NCI-H226 (cell line): ENCODE measurements at regions not wholly inside any gene's neighbourhood (a gene's known extent, or its start where the extent isn't known, plus 50 kb on each side); places are given as distances from the start of the nearest gene placed in this dataset.

Source experiments
- DNase-seq: peaks from one replicate; pipeline ENCODE4 v3.0.0-alpha.2; 2015

DNA sequence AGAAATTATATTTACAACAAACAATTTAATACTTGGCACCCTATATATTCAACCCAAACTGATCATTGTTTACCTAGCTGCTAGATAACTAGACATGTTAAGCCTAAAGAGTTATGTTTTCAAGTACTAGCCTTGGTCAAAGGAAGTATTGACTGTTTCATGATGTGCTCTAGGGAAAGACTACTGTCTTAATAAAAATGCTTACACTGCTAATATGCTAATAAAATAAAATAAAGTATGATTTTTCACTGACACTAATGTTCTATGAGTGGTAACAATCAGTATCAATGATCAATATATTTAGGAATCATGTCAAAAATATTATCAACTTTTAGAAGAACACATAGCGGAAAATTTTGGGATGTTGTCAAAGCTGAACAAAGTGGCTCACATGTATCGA lies 225.5 kb downstream of the OSR1 start:
- no peak for DNase-seq

DNA sequence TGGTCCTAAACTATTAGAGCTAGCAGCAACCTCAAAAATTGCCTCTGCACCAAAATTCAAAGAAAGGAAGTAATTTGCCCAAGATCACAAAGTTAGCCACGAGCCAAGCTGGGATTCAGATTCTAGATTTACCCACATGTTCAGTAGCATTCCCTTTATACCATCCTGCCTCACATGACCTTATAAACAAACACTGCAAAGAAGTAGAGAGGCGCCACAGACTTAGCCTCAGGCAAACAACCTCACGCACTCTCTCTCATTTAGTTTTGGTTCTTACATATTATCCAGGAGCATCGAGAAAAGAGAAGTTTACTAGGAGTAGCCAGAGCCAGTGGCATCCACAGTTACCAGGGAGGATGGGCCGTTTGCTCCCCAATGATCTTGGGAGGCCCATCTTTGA lies 226.6 kb downstream of the OSR1 start:
- DNase-seq: no peak

DNA sequence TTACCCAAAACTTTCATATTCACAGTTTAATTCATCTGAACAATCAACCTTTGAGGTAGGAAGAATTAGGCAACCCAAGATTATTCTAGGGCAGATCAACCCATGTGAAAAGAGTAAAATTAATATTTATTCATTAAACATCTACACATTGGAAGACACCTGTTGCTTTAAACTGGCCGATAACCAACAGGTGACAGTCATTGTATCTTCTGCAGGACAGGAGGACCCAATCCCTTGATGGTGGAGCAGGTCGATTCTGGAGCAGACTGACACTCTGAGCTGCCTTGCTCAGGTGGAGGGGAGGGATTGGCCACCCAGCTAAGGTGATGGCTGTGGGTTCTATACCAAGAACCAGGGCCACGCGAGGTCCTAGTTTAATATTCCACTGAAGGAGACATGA lies 230.3 kb downstream of the OSR1 start:
- no peak for DNase-seq

DNA sequence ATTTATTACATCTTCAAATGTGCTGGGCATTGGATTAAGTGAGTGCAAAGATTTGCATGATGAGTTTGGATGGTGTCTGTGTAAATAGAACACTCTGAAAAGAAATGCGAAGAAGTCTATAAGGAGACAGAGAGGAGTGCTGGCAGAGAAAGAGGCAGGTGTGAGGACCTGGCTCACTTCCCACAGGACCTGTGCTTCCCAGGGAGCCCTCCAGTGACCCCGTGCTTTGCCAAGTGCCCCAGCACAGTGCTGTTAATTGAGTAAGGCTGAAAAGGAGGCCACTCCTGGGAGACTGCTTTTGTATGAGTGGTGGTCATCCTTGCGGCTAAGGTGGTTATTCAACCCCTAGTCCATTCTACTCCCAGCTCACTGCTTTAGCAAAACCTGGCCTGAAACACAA lies 230.8 kb downstream of the OSR1 start:
- DNase-seq: no peak

DNA sequence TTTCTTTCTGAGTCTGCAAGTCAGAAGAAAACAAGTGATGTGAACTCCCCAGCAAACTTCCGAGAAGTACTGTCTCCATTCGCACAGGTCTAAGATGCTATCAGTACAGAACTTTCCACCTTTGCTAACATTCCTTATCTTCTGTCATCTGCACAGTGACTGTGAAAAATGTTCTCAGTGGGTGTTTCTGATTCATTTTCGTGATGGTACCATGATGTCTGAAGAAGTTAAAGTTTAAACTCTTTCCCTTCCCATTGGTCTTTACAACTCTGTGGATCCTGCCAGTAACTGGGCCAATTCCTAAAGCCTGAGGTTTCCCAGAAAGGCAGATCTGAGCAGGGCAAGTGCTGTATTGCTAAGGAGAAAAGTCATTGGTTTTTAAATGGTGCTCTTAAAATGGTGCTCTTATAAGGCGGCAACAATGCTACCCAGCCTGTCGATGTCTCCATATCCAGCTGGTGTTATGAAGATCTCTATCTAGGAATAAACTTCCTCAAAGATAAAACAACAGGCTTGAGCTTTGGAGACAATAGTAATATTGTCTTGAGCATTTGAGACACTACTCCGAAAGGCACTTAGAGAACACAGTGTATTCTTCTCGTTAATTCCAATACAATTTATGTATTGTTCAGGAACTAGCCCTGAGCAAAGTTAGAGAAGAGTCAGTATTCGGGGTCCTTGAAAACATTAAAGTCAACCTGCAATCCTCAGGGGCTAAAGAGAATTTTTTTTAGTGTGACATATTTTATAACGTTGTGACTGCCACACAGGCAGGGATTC lies 232.3 kb downstream of the OSR1 start:
- DNase-seq: no peak

DNA sequence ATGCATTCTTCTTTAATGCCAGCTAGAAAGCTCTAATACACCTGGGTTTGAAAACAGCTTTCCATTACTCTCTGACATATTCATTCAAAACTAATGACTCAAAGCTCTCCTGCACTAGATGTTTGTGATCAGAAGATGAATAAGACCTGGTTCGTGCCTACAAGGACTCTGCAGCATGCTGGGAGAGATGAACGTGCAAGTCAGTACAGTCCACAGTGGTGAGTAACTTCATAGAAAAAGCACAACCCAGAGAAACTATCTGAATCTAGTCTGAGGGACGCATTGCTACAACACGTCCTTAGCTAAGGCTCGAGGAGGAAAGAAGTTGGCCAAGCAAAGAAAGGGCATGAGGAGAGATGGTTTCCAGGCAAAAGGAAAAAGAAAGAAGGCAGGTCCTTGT lies 234.3 kb downstream of the OSR1 start:
- peak; percentile 66 for DNase-seq

DNA sequence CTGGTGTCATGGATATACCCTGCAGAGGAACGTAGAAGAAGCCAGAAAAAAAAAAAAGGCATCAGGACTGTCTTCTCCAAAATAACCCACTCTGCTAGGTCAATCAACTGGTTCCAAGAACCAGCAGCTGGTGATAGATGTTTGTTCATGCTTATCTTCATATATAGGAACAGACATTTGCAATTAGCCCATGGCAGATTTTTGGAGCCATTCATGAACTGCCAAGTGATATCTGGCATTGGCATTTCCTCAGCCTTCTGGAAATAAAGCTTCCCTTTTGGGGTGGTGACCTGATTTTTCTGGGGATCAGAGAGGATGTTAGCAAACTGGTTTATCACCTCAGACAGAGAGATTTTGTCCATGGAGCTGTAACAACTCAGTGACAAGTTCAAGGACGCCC lies 234.9 kb downstream of the OSR1 start:
- no peak for DNase-seq

DNA sequence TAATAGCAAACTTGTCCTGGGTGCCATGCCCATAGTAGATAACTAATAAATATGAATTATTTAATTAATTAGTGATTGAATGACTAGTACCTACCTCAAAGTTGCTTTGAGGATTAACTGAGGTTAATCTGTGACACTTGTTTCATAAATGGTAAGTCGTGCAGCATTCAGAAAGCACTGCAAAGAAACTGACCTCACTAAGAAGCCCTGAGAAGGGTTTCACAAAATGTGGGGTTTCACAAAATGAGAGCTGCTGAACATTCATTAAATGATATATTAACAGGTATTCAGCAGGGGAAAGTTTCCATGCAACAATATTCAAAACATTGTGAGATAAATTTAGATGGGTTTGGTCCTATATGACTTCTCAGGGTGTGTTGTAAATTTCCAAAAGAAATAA lies 236.2 kb downstream of the OSR1 start:
- no peak for DNase-seq

DNA sequence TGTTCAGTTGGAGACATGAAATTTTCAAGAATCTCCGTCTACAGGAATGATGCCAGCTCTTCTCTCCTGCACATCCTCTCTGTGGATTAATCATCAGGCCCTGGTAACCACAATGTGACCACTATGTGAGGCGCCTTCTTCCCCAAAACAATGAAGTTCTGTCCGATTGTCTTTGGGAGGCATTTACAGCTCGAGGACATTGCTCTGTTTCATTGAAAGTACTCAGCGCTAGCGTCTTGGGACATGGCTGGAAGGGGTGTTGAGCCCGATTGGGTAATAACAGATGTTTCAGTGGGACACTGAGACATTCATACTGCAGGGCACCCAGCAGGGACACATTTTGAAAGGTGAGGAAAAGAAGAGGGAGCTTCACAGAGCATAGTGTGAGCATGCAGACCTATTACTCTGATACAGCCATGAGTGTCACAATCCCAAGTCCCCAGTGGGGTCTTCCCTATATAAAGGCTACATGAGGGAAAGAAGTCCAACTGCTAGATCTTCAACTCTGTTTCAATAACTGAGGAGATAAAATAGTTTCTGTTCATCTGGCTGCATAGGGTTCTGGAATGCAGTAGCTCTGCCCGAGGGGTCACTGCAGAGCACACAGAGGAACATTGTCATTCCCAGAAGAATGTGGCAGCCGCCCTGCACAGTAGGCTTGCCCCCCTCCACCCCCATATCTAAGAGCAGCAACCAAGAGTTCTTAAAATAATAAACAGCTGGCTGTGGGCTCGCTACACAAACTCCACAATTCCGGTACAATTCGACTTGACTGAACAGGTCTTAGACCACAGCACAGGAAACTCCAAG lies 237.3 kb downstream of the OSR1 start:
- no peak for DNase-seq

DNA sequence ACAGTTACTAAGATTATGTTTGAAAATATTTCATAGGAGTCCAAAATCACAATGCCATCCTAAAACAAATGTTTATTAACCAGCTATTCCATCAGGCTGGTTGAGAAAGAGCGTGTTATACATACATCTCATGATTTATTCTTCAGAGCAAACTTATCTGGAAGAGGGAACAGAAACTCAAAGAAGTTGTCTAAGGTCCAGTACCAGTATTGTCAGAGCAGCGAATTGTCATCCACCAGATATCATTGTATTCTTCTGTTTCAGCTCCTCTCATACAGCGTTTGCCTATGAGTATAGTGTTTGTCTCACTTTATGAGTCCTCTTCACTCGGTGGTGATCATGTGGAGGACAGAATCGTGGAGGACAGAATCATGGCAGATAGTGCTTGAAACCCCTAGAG lies 238.2 kb downstream of the OSR1 start:
- DNase-seq: no peak

DNA sequence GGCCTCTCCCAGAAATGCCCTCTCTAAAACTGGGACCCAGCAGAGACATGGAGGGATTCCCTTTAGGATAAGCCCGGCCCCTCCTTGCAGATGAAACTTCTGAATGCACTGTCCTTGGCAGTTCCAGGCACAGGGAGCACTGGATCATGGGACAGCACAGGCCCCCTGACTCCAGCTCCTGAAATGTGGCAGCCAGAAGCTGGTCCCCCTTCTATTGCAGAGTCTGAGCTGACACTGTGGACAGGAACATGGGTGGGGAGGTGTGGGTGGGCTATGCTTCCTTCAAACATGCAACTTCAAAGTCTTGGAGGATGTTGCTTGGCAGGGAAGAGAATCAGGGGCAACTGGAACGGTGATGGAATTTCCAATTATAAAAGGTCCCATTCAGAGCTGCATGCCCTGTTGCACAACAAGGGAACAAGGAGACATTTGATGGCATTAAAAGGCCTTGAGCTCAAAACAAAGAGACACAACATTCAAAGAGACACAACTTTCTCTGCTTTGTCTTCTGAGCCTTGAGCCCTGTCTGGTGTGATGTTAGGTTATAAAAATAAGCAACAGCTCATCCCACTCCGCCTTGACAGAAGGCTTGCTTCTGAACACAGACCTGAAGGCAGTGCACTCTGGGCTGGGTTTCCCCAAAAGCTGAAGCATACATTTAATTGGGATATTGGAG lies 239.0 kb downstream of the OSR1 start:
- DNase-seq: no peak

DNA sequence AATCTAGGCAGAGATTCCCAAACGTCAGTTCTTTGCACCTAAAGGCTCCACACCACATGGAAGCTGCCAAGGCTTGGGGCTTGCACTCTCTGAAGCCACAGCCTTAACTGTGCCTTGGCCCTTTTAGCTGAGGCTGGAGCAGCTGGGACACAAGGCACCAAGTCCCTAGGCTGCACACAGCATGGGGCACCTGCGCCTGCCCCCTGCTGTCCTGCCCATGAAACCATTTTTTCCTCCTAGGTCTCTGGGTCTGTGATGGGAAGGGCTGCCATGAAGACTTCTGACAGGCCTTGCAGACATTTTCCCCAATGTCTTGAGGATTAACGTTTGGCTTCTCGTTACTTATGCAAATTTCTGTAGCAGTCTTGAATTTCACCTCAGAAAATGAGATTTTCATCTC lies 241.5 kb downstream of the OSR1 start:
- no peak for DNase-seq

DNA sequence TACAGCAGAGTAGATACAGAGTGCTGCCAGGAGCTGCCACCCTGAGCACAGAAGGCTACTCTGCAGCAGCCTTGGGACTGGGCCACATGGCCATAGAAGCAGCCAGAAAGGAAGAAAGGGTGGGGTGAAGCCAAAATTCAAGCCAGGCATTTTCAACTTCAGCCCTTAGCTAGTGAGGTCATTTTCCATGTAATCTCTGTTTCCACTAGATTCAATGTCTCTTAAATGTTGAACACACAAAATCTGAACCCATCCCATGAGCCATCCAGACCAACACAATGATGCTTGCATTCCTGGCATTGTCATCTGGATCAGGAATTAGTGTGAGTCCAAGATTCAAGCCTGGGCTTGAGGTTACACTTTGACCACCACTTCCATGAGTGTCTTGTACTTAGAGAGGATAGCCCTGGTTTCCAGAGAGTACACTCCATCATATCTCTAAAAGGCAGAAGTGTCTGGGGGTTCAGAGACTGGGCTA lies 243.6 kb downstream of the OSR1 start:
- no peak for DNase-seq

DNA sequence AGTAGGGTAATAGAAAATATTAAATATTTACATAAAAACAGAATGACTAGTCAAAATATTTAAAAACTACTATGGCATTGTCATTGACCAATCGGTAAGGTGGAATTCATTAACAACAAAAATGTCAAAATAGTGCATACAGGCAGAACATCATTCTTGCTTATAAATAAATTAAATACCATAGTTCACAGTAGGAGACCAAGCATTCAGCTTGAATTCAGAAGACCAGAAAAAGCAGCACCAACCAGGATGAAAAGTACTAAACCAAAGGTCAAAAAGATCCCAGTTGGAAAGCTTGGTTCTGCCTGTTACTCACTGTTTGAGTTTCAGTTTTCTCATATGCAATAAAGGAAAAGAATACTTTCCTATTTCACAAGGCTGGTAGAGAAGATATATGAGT lies 244.3 kb downstream of the OSR1 start:
- no peak for DNase-seq

DNA sequence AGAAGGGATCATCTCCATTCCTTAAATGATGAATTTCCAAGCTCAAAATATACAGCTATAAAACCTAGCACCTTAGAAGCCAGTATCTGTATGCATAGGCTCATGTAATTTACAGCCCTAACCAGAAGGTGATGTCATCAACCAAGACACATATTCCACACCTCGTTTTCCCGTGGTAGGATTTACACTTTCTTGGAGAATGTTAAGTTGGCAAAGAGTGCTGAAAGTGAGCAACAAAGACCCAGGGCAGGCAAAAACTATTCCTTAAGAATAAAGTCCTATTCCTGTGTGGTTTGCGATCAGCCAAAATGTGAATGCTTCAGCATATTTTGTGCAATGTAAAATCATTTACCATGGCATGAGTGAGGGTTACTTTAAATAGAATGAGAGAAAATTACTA lies 247.1 kb downstream of the OSR1 start:
- no peak for DNase-seq

DNA sequence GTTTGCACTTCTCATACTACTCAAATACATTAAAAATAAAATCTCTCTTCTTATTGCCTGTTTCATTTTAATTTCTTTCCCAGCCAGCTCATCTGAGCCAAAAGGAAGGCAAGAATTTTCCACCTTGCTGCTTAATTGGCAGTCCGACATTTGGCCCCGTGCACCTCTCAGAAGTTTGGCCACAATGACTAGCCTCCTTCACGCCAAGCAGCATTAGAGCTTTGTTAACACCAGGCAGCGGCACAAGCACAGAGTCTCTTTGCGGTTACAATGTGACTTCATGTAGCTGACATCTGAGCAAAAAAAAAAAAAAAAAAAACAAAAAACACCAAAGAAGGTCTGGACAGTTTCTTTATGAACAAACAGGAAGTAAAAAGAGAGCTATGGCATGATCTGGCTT lies 248.9 kb downstream of the OSR1 start:
- DNase-seq: no peak

DNA sequence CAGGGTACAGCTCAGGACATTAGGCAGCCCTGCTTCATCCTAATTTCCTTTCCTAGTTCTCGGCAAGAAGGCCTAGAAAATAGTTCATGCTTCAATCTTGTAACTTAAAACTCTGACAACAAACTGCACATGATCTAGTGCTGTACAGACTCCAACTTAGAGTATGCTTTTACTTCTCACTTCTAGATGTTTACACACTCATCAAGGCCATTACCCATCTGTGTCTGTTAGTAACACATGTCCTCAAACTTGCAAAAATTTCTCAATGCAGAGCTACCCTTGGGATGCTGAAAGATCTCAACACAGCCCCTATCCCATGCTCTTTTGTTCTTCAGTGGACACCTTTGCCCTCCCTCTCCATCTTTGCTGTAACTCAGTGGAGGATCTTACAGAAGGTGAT lies 252.0 kb downstream of the OSR1 start:
- no peak for DNase-seq

DNA sequence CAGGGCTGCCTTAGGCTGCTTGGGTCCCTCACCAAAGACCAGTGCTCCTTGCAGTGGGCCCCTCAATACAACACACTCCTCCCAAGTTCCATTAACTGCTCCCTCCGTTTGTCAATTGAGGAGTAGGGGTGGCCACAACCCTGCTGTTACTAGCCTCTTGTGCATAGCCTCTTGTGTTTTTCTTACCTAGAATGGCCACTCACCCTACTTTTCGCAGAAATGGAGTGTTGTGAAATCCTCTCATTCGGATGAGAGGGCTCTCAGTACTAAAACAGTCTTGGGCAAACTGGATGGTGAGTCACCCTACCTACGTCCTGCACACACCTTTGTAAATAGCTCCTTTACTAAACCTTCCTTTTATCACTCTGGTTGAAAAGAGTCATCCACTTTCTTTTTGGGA lies 253.9 kb downstream of the OSR1 start:
- DNase-seq: no peak

DNA sequence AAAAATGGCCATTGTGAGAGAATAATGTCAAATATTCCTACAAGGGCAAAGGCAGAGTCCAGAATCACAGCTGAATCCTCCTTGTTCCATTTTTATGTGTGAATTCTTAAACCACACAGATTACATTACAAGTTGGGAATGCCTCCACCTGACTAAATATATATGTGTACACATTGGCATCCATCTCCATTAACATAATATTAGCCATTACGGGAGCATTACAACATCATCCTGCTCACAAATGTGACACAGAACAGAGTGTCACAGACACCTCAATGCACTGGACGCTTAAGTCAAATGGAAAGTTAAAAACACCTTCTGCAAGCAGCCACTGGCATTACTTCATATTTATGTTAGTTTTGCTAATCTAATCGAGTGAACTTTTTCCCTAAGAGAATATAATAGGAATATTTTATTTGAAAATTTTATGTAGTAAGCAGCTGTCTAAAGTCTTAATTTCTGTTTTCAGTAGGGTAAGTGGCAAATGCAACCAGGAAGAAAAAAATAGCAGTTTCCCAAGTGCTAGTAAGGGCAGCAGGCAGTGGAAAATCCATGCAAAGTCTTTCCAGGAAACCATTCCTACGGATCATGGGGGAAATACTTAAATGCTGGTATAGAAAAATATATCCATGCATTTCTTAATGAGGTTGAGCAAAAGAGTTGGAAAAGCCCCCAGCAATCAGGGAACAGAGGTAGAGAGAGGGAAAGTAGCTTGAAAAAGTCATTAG lies 255.6 kb downstream of the OSR1 start:
- no peak for DNase-seq

DNA sequence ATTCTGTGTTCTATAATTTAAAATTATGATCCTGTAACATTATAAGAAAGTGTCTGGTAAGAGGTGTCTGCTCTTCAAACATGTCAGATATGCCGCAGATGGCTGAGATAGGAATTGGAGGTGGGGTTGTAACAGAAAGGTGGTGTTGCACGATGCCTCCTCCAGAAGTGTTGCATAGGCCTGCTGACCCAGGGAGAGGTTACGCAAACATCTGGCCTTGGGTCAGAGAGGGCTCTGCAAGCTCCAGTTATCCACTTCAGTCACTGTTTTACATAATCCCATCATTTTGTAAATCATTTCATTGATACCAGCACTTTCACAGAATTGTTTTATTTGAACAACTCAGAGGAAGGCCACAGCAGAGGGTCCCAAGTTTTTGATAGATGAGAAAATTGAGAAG lies 256.5 kb downstream of the OSR1 start:
- no peak for DNase-seq

DNA sequence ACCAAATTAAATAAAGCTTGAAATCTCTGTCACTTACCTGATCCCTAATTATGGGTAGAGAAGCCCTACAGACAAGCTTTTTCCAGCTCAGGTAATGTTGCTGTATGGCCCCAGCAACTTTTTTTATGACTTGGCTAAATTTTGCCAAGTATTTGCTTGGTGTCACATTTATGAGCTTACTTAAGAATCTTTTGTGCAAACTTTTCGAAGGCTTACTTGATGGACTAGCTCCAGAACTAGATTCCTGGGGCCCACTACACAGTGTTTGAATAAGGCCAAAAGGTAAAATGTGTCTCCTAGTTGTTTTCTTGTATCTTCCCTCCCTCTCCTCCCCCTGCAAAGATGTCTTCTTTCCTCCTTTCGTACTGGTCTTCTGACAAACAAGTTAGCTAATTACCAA lies 257.9 kb downstream of the OSR1 start:
- DNase-seq: no peak

DNA sequence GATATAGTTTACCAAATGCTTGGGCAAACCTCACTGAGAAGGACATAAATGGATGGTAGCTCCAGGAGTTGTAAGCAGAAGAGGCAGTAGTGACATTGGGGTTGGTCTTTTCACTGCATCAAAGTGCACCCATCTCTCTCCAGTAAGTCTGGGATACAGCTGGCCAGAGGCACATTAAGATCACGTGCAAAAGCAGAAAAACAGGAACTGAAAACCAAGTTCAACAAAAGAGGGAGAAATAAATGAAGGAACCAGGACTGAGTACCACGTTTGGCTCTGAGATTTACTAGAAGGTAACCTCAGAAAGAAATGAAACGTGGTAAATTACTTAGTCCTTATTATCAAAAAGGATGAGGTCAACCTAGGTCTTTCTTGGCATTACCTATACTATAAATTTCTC lies 259.2 kb downstream of the OSR1 start:
- no peak for DNase-seq

DNA sequence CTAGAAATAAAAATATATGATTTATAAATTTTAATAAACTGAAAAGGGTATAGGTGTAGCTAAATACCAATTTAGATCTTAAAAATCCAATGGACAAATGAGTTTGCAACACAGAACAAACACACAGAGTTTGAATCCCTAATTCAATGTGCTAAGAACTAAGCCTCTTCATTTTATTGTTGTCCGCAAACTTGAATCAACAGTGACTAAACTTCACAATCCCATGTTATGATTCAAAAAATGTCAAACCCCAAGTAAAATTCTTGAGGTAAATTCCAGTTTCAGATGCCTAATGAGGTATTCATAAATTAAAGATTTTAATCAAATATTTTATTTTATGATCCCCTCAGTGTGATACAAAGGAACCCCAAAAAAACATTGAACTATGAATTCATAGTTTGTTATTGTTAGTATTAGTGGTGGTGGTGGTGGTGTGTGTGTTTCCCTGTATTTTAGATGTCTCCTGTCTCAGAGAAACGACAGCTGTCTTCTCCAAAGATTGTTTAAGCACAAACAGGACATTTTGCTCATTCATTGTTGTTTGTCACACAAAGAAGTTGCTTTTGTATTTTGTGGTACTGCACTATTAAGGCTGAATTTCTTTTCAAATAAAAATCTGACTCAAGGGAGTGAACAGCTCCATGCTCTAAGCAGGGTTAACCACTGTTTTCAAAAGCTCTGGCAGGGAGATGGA lies 259.8 kb downstream of the OSR1 start:
- DNase-seq: no peak
